Breast epithelium (tissue), 4 donors: ENCODE measurements at regions not wholly inside any gene's neighbourhood (a gene's known extent, or its start where the extent isn't known, plus 50 kb on each side); places are given as distances from the start of the nearest gene placed in this dataset.

Source experiments
- DNase-seq, 2 donors: peaks; one replicate each; pipeline ENCODE4 v3.0.0-alpha.2; 2019; ENCODE audit warnings: low spot score in 2 of 2
- H3K27ac ChIP-seq, 2 donors: fragments of 200-600 bp; sonication (generic) in 1 of 2; one replicate each; pipeline ENCODE4 v1.5.1; 2016 to 2019; ENCODE audit warnings: mild to moderate bottlenecking in 1 of 2
- H3K27me3 ChIP-seq, 2 donors: fragments of 200-600 bp; sonication (generic) in 1 of 2; one replicate each; pipeline versions ENCODE4 v1.5.1 to v1.6.0; 2017 to 2019; ENCODE audit warnings: control low read depth in 1 of 2, mild to moderate bottlenecking in 1 of 2
- H3K36me3 ChIP-seq: fragments of 200-600 bp; one replicate; pipeline ENCODE4 v1.5.1; 2019
- H3K4me1 ChIP-seq, 2 donors: fragments of 200-600 bp; sonication (generic); one replicate each; pipeline ENCODE4 v1.5.1; 2016 to 2019; ENCODE audit warnings: control low read depth in 1 of 2
- H3K4me3 ChIP-seq, 3 donors: fragments of 200-600 bp; sonication (generic); 1 replicate in 2 of 3; 2 replicates in 1 of 3; pipeline ENCODE4 v1.5.1; 2016 to 2019; ENCODE audit warnings: mild to moderate bottlenecking in 3 of 3, moderate library complexity in 2 of 3
- H3K9me3 ChIP-seq, 2 donors: fragments of 200-600 bp; sonication (generic) in 1 of 2; one replicate each; pipeline ENCODE4 v1.5.1; 2016 to 2019; ENCODE audit warnings: control low read depth in 1 of 2
- CTCF ChIP-seq, 3 donors: fragments of 450-650 bp; IDR thresholded peaks; one replicate each; pipeline ENCODE4 v1.5.1; 2016 to 2017; ENCODE audit warnings: antibody characterized with exemption in 3 of 3, mild to moderate bottlenecking in 3 of 3, moderate library complexity in 3 of 3
- POLR2A ChIP-seq: fragments of 450-650 bp; IDR thresholded peaks from one replicate; pipeline ENCODE4 v1.6.1; 2016; ENCODE audit warnings: antibody characterized with exemption, mild to moderate bottlenecking, moderate library complexity
- POLR2AphosphoS5 ChIP-seq, 3 donors: sonication (generic); formaldehyde crosslinking; IDR thresholded peaks; one replicate each; pipeline ENCODE4 v1.6.1; 2017; ENCODE audit warnings: antibody characterized with exemption in 3 of 3
- intact Hi-C: fragments of 100-400 bp; cut with DNase I; formaldehyde crosslinking; loops from one replicate; pipeline ENCODE4 v1.15.1; 2023; ENCODE audit warnings: low total_unique reads

- DNase-seq, result no peak
- H3K9me3 ChIP-seq, result no peaks in the 10 kb centered on the region
- H3K27me3 ChIP-seq, result no peaks in the 10 kb centered on the region
- intact Hi-C loops, result no loop called here
- no peaks in the 10 kb centered on the region for H3K36me3 ChIP-seq
- H3K4me1 ChIP-seq, result no peaks in the 10 kb centered on the region
- H3K27ac ChIP-seq, result no peak overlapping the region
- H3K4me3 ChIP-seq, result no peak overlapping the region
- no peak for TF ChIP-seq POLR2AphosphoS5 (IDR thresholded peaks at IDR 0.05)
- no peak for TF ChIP-seq POLR2A
- no peak for TF ChIP-seq CTCF (IDR thresholded peaks at IDR 0.05)
These were observed 173.5 kb downstream of the KLF13 start for GRCh38 chr15:31499953-31500765.

GRCh38 chr15:31500766-31501449 lies 174.3 kb downstream of the KLF13 start:
- Histone ChIP-seq H3K4me1 (no peaks in the 10 kb centered on the region), H3K4me3 (no peak overlapping the region), H3K36me3 (no peaks in the 10 kb centered on the region), H3K27ac (no peak overlapping the region), H3K9me3 (no peaks in the 10 kb centered on the region), H3K27me3 (no peaks in the 10 kb centered on the region)
- TF ChIP-seq POLR2AphosphoS5 (IDR thresholded peaks at IDR 0.05) (no peak), POLR2A (no peak), CTCF (IDR thresholded peaks at IDR 0.05) (no peak)
- intact Hi-C loops, result no loop called here
- DNase-seq, result peak in 1 of 2 donors; percentile 8

GRCh38 chr15:31501536-31502157 lies 175.0 kb downstream of the KLF13 start:
- Histone ChIP-seq H3K27ac (no peak overlapping the region), H3K36me3 (no peaks in the 10 kb centered on the region), H3K27me3 (no peaks in the 10 kb centered on the region), H3K4me1 (no peaks in the 10 kb centered on the region), H3K9me3 (no peaks in the 10 kb centered on the region), H3K4me3 (no peak overlapping the region)
- intact Hi-C loops, result no loop called here
- TF ChIP-seq POLR2AphosphoS5 (IDR thresholded peaks at IDR 0.05), result no peak
- TF ChIP-seq POLR2A, result no peak
- no peak for TF ChIP-seq CTCF (IDR thresholded peaks at IDR 0.05)
- DNase-seq, result peak in 1 of 2 donors; percentile 16

- Histone ChIP-seq H3K9me3 (no peaks in the 10 kb centered on the region), H3K4me3 (no peak overlapping the region), H3K27ac (no peak overlapping the region), H3K36me3 (no peaks in the 10 kb centered on the region), H3K4me1 (no peaks in the 10 kb centered on the region), H3K27me3 (no peaks in the 10 kb centered on the region)
- DNase-seq, result peak in 1 of 2 donors; percentile 0
- intact Hi-C loops, result no loop called here
- TF ChIP-seq POLR2A (no peak), POLR2AphosphoS5 (IDR thresholded peaks at IDR 0.05) (no peak), CTCF (IDR thresholded peaks at IDR 0.05) (no peak)
These were observed 176.1 kb downstream of the KLF13 start for GRCh38 chr15:31502541-31503229.
